ENCODE measurements at regions not wholly inside any gene's neighbourhood (a gene's known extent, or its start where the extent isn't known, plus 50 kb on each side); places are given as distances from the start of the nearest gene placed in this dataset.
"Not testable (repeated sequence)": the region's sequence is repeated elsewhere in the genome, so short reads cannot be mapped to it uniquely, and the experiment has no call there.

DNA sequence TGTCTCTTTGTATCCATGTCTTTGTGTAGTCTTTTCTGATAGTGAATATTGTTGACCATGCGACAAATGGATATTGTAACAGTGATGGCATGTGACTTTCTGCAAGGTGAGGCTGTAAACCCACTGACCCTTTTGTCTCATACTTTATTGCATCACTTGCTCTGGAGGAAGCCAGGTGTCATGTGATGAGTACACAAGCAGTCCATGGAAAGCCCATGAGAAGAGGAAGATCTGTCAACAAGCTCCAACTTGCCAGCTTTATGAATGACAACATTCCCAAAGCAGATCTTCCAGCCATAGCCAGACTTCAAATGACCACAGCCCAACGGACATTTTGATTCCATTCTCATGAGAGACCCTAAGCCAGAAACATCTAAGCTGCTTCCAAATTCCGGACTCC is 450.1 kb upstream of the ACTBL2 start:
- no peak for DNase-seq

GRCh38 chr5:57931807-57932206 is 449.2 kb upstream of the ACTBL2 start:
- no peak for DNase-seq

DNA sequence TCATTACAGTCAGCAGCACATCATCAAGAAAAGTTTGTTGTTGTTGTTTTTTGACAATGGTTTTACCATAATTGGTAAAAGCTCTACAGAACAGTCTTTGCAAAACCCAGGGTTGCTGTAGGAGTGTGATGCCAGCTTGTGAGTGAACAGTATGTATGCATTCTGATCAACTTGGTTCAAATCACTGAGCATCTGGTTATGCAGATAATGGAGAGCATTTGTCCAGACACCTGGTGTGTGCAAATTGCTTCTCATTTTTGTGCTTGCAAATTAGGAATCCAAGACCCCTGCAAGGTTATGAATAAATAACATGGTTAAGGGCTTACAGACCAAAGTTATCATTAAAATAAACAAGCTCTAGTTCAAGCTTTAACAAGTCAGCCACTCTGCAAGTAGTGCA is 448.7 kb upstream of the ACTBL2 start:
- DNase-seq: no peak

DNA sequence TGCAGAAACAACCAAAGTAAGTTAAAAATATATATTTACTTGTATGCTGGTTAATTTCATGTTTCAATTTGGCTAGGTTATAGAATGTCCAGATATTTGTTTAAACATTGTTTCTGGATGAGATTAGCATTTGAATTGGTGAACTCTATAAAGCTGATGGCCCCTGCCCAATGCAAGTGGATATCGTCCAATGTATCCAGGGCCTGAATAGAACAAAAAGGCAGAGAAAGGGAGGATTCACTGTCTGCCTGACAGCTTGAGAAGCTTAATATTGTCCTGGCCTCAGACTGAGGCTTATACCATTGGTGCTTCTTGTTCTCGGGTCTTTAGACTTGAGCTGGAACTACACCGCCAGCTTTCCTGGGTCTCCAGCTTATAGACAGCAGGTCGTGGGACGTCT is 446.7 kb upstream of the ACTBL2 start:
- no peak for DNase-seq

- DNase-seq: not testable (repeated sequence)
These were observed 440.5 kb upstream of the ACTBL2 start for GRCh38 chr5:57923094-57923493.

- no peak for DNase-seq
These were observed 434.4 kb upstream of the ACTBL2 start for GRCh38 chr5:57917004-57917403.

GRCh38 chr5:57915536-57915935 is 432.9 kb upstream of the ACTBL2 start:
- DNase-seq: no peak

- DNase-seq: no peak
These were observed 428.8 kb upstream of the ACTBL2 start for GRCh38 chr5:57911438-57911837.

DNA sequence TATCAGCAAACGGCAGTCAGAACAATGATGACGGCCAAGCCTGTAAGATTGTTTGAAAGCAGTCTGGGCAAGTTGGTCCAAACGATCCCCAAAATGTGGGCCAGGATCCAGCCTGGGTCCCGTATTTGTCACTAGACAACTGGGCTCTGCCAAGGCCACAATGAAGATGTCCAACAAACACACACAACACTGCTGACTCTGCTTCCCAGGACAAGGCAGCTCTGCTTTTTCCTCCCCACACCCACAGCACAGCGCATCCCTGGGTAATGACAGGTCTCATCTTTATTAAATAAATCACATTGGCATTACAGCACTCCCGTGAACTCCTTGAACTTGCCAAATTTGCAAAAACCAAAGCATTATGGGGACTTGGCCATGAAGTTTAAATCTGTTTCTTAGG is 424.1 kb upstream of the ACTBL2 start:
- DNase-seq: no peak

- DNase-seq: no peak
These were observed 420.8 kb upstream of the ACTBL2 start for GRCh38 chr5:57903458-57903857.

DNA sequence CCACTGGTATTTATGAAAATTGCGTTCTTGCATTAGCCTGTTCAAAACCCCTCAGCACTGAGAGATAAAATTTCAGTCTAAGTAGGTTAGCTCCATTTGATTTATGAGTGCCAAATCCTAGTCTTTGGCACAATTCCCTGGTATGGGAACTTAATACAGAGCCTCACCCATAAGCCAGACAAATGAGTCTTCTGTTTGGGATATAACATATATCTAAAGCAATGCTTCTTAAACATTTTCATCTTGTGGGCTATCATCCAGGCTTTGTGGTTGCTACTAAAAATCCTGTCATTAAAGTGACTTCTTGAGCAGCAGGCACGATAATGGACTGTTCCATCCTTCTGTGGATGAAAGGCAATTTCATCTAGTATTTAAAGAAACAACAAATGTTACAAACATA is 419.5 kb upstream of the ACTBL2 start:
- DNase-seq: no peak

DNA sequence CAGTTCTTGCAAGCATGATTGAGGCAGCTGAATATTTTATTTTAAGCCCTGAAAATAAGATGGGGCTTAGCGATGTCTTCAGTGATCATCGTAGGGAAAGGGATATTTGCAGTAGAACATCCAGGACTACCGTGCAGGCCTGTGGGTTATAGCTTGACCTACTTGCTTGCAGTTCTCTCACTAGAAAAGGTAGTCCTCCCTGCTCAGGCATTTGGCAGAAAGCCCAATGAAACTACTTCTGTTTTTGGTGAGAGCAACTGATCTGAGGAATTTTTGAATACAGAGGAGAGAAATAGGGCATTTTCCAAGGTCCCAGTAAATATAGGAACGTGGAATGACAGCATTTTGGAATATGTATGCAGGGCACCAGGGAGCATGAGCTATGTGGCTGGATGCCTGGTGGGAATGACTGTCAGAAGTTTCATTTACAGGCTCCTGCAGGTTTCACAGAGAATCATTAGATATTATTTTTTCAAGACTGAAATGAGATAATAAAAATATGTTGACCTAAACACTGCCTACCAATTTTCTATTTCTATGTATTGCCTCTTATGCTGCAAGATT is 417.9 kb upstream of the ACTBL2 start:
- no peak for DNase-seq

GRCh38 chr5:57896576-57896975 is 414.0 kb upstream of the ACTBL2 start:
- no peak for DNase-seq

GRCh38 chr5:57895766-57896165 is 413.2 kb upstream of the ACTBL2 start:
- no peak for DNase-seq

DNA sequence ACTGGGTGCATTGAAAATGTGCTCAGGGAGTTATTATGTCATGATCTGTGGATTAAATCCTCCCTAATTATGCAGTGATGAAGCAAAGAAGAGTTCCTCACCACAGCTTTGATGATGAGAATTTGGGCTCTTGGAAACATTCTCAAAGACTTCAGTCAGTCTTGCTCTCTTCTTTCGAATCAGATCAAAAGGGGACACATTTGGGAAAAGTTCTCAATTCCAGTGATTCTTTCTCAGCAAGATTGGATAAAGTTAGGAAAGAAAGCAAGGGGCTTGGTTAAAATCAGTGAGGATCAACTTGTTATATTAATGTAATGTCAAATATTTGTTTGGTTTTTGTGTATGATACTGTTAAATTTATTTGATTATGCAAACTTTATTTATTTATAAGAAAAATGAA is 411.3 kb upstream of the ACTBL2 start:
- DNase-seq: no peak

GRCh38 chr5:57891443-57891842 is 408.8 kb upstream of the ACTBL2 start:
- DNase-seq: no peak

- DNase-seq: no peak
These were observed 406.9 kb upstream of the ACTBL2 start for GRCh38 chr5:57889558-57889957.

GRCh38 chr5:57887851-57888621 is 405.4 kb upstream of the ACTBL2 start:
- no peak for DNase-seq

DNA sequence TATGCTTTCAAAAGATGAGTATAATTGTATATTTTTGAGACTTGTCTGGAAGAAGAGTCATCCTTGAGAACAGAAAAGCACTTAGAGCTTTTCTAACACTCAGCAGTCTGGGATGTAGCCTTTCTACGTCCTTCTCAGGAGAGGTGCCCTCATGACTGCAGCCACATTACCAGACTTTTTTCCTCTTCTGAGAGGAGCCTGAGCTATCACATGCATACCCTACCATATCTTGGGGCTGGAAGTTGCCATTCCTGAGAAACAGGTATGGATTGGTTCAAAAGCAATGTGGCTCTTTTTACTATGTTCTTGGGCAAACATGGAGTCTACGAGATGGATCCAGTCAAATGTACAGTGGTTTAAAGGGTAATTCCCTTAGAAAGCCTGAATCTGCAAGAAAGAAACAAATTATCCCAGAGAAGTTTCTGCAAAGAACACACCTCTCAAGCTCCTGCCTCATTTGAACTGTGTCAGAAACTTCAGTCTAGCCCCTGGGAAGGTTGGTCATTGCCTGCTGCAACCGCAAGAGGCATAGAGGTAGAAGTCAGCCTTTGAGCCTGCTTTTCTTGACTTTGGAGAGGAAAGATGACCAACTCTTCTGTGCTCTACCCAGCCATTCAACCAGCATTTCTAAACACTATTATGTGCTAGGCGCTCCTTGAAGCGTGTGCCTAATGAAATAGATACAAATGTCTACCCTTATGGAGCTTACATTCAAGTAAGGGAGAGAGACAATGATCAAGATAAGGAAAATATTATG is 401.9 kb upstream of the ACTBL2 start:
- DNase-seq: no peak

DNA sequence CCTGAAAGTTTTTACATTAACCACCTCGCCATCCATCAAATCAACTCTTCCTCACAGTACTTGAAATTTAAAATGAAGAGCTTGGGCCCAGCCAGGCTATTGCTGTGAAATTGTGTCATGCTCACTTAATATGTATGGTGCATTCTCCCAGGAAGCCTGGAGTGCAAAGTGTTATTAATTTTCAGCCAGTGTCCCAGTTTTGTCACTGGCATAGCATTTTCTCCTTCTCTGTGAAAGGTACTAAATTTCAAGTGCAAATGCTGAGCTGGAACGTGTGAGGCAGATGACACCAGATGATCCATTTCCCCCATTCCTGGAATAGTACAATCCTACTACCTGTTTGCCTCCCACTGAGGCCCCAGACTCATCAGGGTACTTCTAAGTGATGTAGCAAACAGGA is 397.6 kb upstream of the ACTBL2 start:
- DNase-seq: no peak

DNA sequence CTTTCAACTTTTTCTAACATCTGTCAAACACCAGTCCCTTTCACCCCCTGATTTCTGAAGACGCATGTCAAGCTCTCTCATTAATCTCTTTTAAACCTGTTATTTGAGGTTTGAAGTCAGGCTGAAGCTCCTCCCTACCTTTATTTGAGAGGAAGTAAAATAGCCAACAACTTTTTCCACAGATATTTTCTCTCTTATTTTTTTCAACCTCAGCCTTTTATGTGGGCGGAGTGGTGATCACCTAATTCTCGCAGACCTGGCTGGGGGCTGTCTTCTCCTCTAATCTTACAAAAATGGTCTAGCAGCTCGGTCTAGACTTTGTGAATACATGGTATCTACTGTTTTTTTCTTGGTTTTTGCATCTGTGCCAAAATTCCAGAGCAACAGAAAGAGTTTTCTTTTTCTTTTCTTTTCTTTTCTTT is 395.7 kb upstream of the ACTBL2 start:
- DNase-seq: no peak

DNA sequence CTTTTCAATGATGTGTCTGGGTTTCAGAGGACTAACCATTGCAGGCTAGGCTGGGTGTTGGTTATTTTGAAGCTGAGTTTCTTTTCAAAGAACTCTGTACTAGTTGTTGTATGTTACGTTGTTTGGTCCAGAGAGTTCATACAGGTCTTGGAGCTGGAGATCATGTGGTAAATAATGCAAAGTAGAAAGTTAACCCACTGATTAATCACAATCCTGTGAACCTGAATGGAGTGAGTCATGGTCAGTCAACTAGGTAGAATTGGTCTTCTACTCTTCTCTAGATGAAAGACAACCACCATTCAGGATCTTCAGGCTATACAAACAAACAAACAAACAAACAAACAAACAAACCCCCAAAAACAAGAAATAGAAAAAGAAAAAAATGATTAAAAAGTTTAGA is 388.9 kb upstream of the ACTBL2 start:
- no peak for DNase-seq

DNA sequence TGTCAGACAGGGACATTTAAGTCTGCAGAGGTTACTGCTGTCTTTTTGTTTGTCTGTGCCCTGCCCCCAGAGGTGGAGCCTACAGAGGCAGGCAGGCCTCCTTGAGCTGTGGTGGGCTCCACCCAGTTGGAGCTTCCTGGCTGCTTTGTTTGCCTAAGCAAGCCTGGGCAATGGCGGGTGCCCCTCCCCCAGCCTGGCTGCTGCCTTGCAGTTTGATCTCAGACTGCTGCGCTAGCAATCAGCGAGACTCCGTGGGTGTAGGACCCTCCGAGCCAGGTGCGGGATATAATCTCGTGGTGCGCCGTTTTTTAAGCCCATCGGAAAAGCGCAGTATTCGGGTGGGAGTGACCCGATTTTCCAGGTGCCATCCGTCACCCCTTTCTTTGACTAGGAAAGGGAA is 387.7 kb upstream of the ACTBL2 start:
- DNase-seq: not testable (repeated sequence)

- DNase-seq: no peak
These were observed 381.1 kb upstream of the ACTBL2 start for GRCh38 chr5:57863661-57864060.
